Mucosa of descending colon (tissue), 3 donors: ENCODE measurements at regions not wholly inside any gene's neighbourhood (a gene's known extent, or its start where the extent isn't known, plus 50 kb on each side); places are given as distances from the start of the nearest gene placed in this dataset.

Experiments
- ATAC-seq: fragments of 200-7000 bp; cut with Tn5 transposase; one replicate; pipeline ENCODE4 v1.9.1; 2020; ENCODE audit warnings: mild to moderate bottlenecking, moderate library complexity
- DNase-seq, 3 donors: peaks; one replicate each; pipeline ENCODE4 v3.0.0-alpha.2; 2020
- H3K36me3 ChIP-seq: fragments of 200-600 bp; one replicate; pipeline ENCODE4 v1.8.0; 2021; ENCODE audit warnings: low read depth, mild to moderate bottlenecking
- H3K4me1 ChIP-seq: fragments of 200-600 bp; one replicate; pipeline ENCODE4 v1.8.0; 2021; ENCODE audit warnings: low read depth, mild to moderate bottlenecking
- H3K4me3 ChIP-seq: fragments of 200-600 bp; one replicate; pipeline ENCODE4 v1.8.0; 2021; ENCODE audit warnings: mild to moderate bottlenecking
- H3K9me3 ChIP-seq: fragments of 200-600 bp; one replicate; pipeline ENCODE4 v1.8.0; 2021; ENCODE audit warnings: mild to moderate bottlenecking
- CTCF ChIP-seq: fragments of 200-600 bp; IDR thresholded peaks from one replicate; pipeline ENCODE4 v1.8.0; 2022; ENCODE audit warnings: antibody characterized with exemption, mild to moderate bottlenecking
- intact Hi-C, 2 donors: fragments of 100-400 bp; cut with DNase I in 1 of 2; cut with micrococcal nuclease in 1 of 2; formaldehyde crosslinking; loops; one replicate each; pipeline versions ENCODE4 v1.11.0 to v1.11.1; 2022; cut with DNase I, micrococcal nuclease
- donor health status: DM: no; HTN: no; CAD: no; lungs with moderate emphysema.
- donor health status: DM: no; HTN: no; CAD: no.
- donor health status: DM: no; HTN: yes; CAD: no.

GRCh38 chr10:106179430-106179829 lies 985.1 kb downstream of the SORCS1 start:
- ATAC-seq (no peak), DNase-seq (no peak)
- H3K9me3 ChIP-seq, result no peaks in the 10 kb centered on the region
- no peaks in the 10 kb centered on the region for H3K36me3 ChIP-seq
- intact Hi-C loops, result no loop called here
- H3K4me3 ChIP-seq, result no peak overlapping the region
- H3K4me1 ChIP-seq, result no peaks in the 10 kb centered on the region
- no peak for TF ChIP-seq CTCF

- DNase-seq, result no peak
- ATAC-seq, result no peak
- no peaks in the 10 kb centered on the region for H3K4me1 ChIP-seq
- H3K9me3 ChIP-seq, result no peaks in the 10 kb centered on the region
- TF ChIP-seq CTCF, result no peak
- intact Hi-C loops, result no loop called here
- no peak overlapping the region for H3K4me3 ChIP-seq
- no peaks in the 10 kb centered on the region for H3K36me3 ChIP-seq
Observed at GRCh38 chr10:106175760-106176377, 988.6 kb downstream of the SORCS1 start.

GRCh38 chr10:106173838-106174237 lies 990.7 kb downstream of the SORCS1 start:
- H3K4me1 ChIP-seq, result no peaks in the 10 kb centered on the region
- intact Hi-C loops, result no loop called here

GRCh38 chr10:106169241-106169640 lies 995.3 kb downstream of the SORCS1 start:
- Histone ChIP-seq H3K9me3 (no peaks in the 10 kb centered on the region), H3K4me3 (no peak overlapping the region), H3K4me1 (no peaks in the 10 kb centered on the region), H3K36me3 (no peaks in the 10 kb centered on the region)
- no peak for ATAC-seq
- intact Hi-C loops, result no loop called here
- no peak for TF ChIP-seq CTCF
- DNase-seq, result no peak

More at GRCh38 chr10:106173838-106174237, 990.7 kb downstream of the SORCS1 start:
- no peak for TF ChIP-seq CTCF
- Histone ChIP-seq H3K36me3 (no peaks in the 10 kb centered on the region), H3K9me3 (no peaks in the 10 kb centered on the region), H3K4me3 (no peak overlapping the region)
- no peak for DNase-seq
- no peak for ATAC-seq

GRCh38 chr10:106167946-106168345 lies 996.6 kb downstream of the SORCS1 start:
- TF ChIP-seq CTCF, result no peak
- Histone ChIP-seq H3K4me1 (no peaks in the 10 kb centered on the region), H3K9me3 (no peaks in the 10 kb centered on the region), H3K4me3 (no peak overlapping the region), H3K36me3 (no peaks in the 10 kb centered on the region)
- intact Hi-C loops, result no loop called here
- DNase-seq (no peak), ATAC-seq (no peak)

- TF ChIP-seq CTCF, result no peak
- Histone ChIP-seq H3K4me3 (no peak overlapping the region), H3K4me1 (no peaks in the 10 kb centered on the region), H3K9me3 (no peaks in the 10 kb centered on the region), H3K36me3 (no peaks in the 10 kb centered on the region)
- no peak for ATAC-seq
- DNase-seq, result no peak
- intact Hi-C loops, result no loop called here
Observed at GRCh38 chr10:106158241-106158640, 1006.3 kb downstream of the SORCS1 start.
